Keratinocyte (primary cell): ENCODE measurements at regions not wholly inside any gene's neighbourhood (a gene's known extent, or its start where the extent isn't known, plus 50 kb on each side); places are given as distances from the start of the nearest gene placed in this dataset.

Experiments used
- DNase-seq: peaks from one replicate; pipeline ENCODE4 v3.0.0-alpha.2; 2011; ENCODE audit warnings: low read depth, missing footprints, low spot score
- FAIRE-seq: peaks from 2 replicates; lab custom pipeline; 2011; peaks lifted over from hg19 to GRCh38; lab: Jason Lieb, UNC
- H2AFZ ChIP-seq: 2 replicates; pipeline ENCODE4 v1.6.0; 2012; ENCODE audit warnings: low read length, control low read depth, inconsistent platforms; ENCODE audit not compliant: control insufficient read depth
- H3K27ac ChIP-seq: 2 replicates; pipeline ENCODE4 v1.5.1; 2011; ENCODE audit warnings: low read length; ENCODE audit not compliant: control insufficient read depth, insufficient read depth
- H3K27me3 ChIP-seq: 3 replicates; pipeline ENCODE4 v1.6.0; 2011; ENCODE audit warnings: low read length; ENCODE audit not compliant: control insufficient read depth, insufficient read depth; ENCODE audit errors: extremely low read depth
- H3K36me3 ChIP-seq, 2 experiments: 2 replicates in 1 of 2; 3 replicates in 1 of 2; pipeline ENCODE4 v1.5.1; 2011; ENCODE audit warnings: low read length in 2 of 2, mild to moderate bottlenecking in 1 of 2; ENCODE audit not compliant: control insufficient read depth in 2 of 2, insufficient read depth in 2 of 2; ENCODE audit errors: extremely low read depth in 1 of 2
- H3K4me1 ChIP-seq: 3 replicates; pipeline ENCODE4 v1.5.1; 2011; ENCODE audit warnings: low read length; ENCODE audit not compliant: control insufficient read depth, insufficient read depth; ENCODE audit errors: extremely low read depth
- H3K4me2 ChIP-seq: 3 replicates; pipeline ENCODE4 v1.6.0; 2011; ENCODE audit warnings: low read depth, low read length; ENCODE audit not compliant: control insufficient read depth, insufficient read depth; ENCODE audit errors: extremely low read depth
- H3K4me3 ChIP-seq, 3 experiments: fragments of 200-600 bp in 1 of 3; sonication (generic) in 1 of 3; 2 replicates in 2 of 3; 3 replicates in 1 of 3; pipeline ENCODE4 v1.5.1; 2011 to 2016; ENCODE audit warnings: low read length in 3 of 3, mild to moderate bottlenecking in 3 of 3, control low read depth in 2 of 3, inconsistent platforms in 1 of 3, low read depth in 1 of 3, mixed read lengths in 1 of 3, mixed run types in 1 of 3, moderate library complexity in 1 of 3; ENCODE audit not compliant: control insufficient read depth in 2 of 3, insufficient read depth in 2 of 3; ENCODE audit errors: extremely low read depth in 1 of 3
- H3K79me2 ChIP-seq: 2 replicates; pipeline ENCODE4 v1.6.0; 2012; ENCODE audit warnings: low read length; ENCODE audit not compliant: control insufficient read depth, insufficient read depth
- H3K9ac ChIP-seq: 3 replicates; pipeline ENCODE4 v1.6.0; 2011; ENCODE audit warnings: low read length; ENCODE audit not compliant: control insufficient read depth, insufficient read depth; ENCODE audit errors: extremely low read depth
- H3K9me1 ChIP-seq: 3 replicates; pipeline ENCODE4 v1.6.0; 2011; ENCODE audit warnings: low read length; ENCODE audit not compliant: control insufficient read depth, insufficient read depth; ENCODE audit errors: extremely low read depth
- H3K9me3 ChIP-seq: 2 replicates; pipeline ENCODE4 v1.5.1; 2012; ENCODE audit warnings: low read depth, low read length; ENCODE audit not compliant: control insufficient read depth
- H4K20me1 ChIP-seq: 3 replicates; pipeline ENCODE4 v1.6.0; 2011; ENCODE audit warnings: low read length; ENCODE audit not compliant: control insufficient read depth, insufficient read depth; ENCODE audit errors: extremely low read depth
- CTCF ChIP-seq, 3 experiments: IDR thresholded peaks in 1 of 3; conservative IDR thresholded peaks in 1 of 3; optimal IDR thresholded peaks in 1 of 3; 2 replicates in 2 of 3; 3 replicates in 1 of 3; pipeline versions ENCODE3 to v1.5.1; 2011; ENCODE audit warnings: low read length in 3 of 3, mild to moderate bottlenecking in 3 of 3, moderate library complexity in 2 of 3, control low read depth in 1 of 3, inconsistent platforms in 1 of 3; ENCODE audit not compliant: insufficient read depth in 2 of 3; ENCODE audit errors: extremely low read depth in 1 of 3
- EZH2 ChIP-seq: IDR thresholded peaks from one replicate; pipeline ENCODE4 v1.6.1; 2012; ENCODE audit warnings: inconsistent platforms, mild to moderate bottlenecking, low read length, moderate library complexity
- dilution Hi-C: fragments of 300-500 bp; cut with MboI; formaldehyde crosslinking; loops from one replicate; pipeline ENCODE4 v1.7.0; 2020; ENCODE audit warnings: low sequenced_read_pairs; ENCODE audit not compliant: extremely low pct_ligation_motif_present

DNA sequence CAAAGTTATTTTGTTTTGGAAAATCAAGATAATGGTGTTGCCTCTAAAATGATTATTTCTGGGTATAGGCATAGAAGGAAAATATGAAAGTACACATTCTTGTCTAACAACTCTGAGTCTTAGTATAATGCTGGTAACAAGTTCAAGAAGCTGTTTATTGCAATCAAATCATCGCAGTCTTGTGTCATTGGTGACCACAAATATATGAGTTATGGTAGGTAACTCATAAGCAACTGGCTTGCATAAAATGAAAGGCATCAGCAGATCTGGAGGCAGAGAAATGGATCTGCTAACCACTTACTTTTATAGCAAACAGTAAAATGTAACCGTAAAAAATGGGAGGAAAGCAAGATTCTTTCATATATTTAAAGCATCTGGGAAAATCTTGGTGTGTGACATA lies 156.2 kb upstream of the TCF4 start:
- Histone ChIP-seq H3K36me3 (no peaks in the 10 kb centered on the region), H3K27me3 (no peaks in the 10 kb centered on the region), H3K4me3 (no peak overlapping the region), H4K20me1 (no peaks in the 10 kb centered on the region), H2AFZ (no peak overlapping the region), H3K9me3 (no peaks in the 10 kb centered on the region), H3K4me2 (no peak overlapping the region), H3K27ac (no peak overlapping the region), H3K79me2 (no peaks in the 10 kb centered on the region), H3K9me1 (no peaks in the 10 kb centered on the region), H3K4me1 (no peaks in the 10 kb centered on the region), H3K9ac (no peak overlapping the region)
- FAIRE-seq: no peak
- dilution Hi-C loops: no loop called here
- no peak for TF ChIP-seq EZH2
- no peak for TF ChIP-seq CTCF (optimal IDR thresholded peaks at IDR 0.05 in 1 of 3, IDR thresholded peaks at IDR 0.05 in 1 of 3, conservative IDR thresholded peaks at IDR 0.05 in 1 of 3; ENCODE audit: extremely low read depth in 1 of 3, insufficient read depth in 2 of 3, low read length in 3 of 3)
- DNase-seq: no peak

DNA sequence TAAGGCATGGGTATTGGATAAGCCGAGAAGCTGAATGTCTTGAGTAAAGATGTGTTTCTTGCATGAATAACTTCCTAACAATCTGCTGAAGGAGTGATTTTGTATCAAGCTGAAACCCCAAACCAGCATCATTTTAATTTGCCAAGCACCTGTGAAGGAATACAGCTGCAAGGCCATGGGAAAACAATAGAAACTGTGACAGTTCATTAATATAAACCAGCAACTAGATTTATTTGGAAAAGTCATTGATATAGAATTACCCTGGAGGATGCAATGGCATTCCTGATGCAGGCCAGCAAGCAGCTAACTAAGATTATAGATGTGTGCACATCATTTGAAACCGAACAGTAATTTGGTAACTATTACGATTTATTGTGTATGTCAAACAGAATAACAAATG lies 155.7 kb upstream of the TCF4 start:
- no peak overlapping the region for H2AFZ ChIP-seq
- DNase-seq: no peak
- TF ChIP-seq EZH2 (no peak), CTCF (optimal IDR thresholded peaks at IDR 0.05 in 1 of 3, IDR thresholded peaks at IDR 0.05 in 1 of 3, conservative IDR thresholded peaks at IDR 0.05 in 1 of 3; ENCODE audit: extremely low read depth in 1 of 3, insufficient read depth in 2 of 3, low read length in 3 of 3) (no peak)
- no peaks in the 10 kb centered on the region for H4K20me1 ChIP-seq
- dilution Hi-C loops: no loop called here
- H3K27me3 ChIP-seq: no peaks in the 10 kb centered on the region
- H3K4me2 ChIP-seq: no peak overlapping the region
- no peaks in the 10 kb centered on the region for H3K36me3 ChIP-seq
- H3K27ac ChIP-seq: no peak overlapping the region
- no peaks in the 10 kb centered on the region for H3K4me1 ChIP-seq
- H3K9me3 ChIP-seq: no peaks in the 10 kb centered on the region
- H3K79me2 ChIP-seq: no peaks in the 10 kb centered on the region
- FAIRE-seq: no peak
- H3K9ac ChIP-seq: no peak overlapping the region
- H3K4me3 ChIP-seq: no peak overlapping the region
- no peaks in the 10 kb centered on the region for H3K9me1 ChIP-seq
